MM.1S (cell line): ENCODE measurements at regions not wholly inside any gene's neighbourhood (a gene's known extent, or its start where the extent isn't known, plus 50 kb on each side); places are given as distances from the start of the nearest gene placed in this dataset.

ENCODE experiments used
- DNase-seq: peaks from one replicate; pipeline ENCODE4 v3.0.0-alpha.2; 2015
- H2AFZ ChIP-seq: fragments of 300-600 bp; sonication (generic); 2 replicates; pipeline ENCODE4 v1.6.0; 2016; ENCODE audit warnings: antibody characterized with exemption, low read length
- H3F3A ChIP-seq: fragments of 300-600 bp; sonication (generic); 2 replicates; pipeline ENCODE4 v1.6.1; 2016; ENCODE audit warnings: mild to moderate bottlenecking, antibody characterized with exemption, low read length, moderate library complexity, mixed read lengths; ENCODE audit not compliant: insufficient read depth
- H3K27ac ChIP-seq: fragments of 300-600 bp; sonication (generic); 2 replicates; pipeline ENCODE4 v1.5.1; 2016; ENCODE audit warnings: mild to moderate bottlenecking, low read length
- H3K27me3 ChIP-seq: fragments of 300-600 bp; sonication (generic); replicated peaks from 2 replicates; pipeline ENCODE4 v1.6.0; 2016; ENCODE audit warnings: low read length; ENCODE audit not compliant: insufficient read depth
- H3K36me3 ChIP-seq: fragments of 300-600 bp; sonication (generic); replicated peaks from 2 replicates; pipeline ENCODE4 v1.6.1; 2016; ENCODE audit warnings: mild to moderate bottlenecking, low read length, mixed read lengths; ENCODE audit not compliant: insufficient read depth
- H3K4me1 ChIP-seq: fragments of 300-600 bp; sonication (generic); 2 replicates; pipeline ENCODE4 v1.6.1; 2016; ENCODE audit warnings: low read length, mixed read lengths
- H3K4me2 ChIP-seq: fragments of 300-600 bp; sonication (generic); 2 replicates; pipeline ENCODE4 v1.6.0; 2016; ENCODE audit warnings: low read depth, low read length
- H3K4me3 ChIP-seq: fragments of 300-600 bp; sonication (generic); 2 replicates; pipeline ENCODE4 v1.5.1; 2016; ENCODE audit warnings: low read length, mixed read lengths
- H3K79me2 ChIP-seq: fragments of 300-600 bp; sonication (generic); 2 replicates; pipeline ENCODE4 v1.6.1; 2016; ENCODE audit warnings: mixed run types, low read length, mixed read lengths
- H3K9ac ChIP-seq: fragments of 300-600 bp; sonication (generic); 2 replicates; pipeline ENCODE4 v1.6.1; 2016; ENCODE audit warnings: low read length, mixed read lengths
- H3K9me2 ChIP-seq: fragments of 300-600 bp; sonication (generic); replicated peaks from 2 replicates; pipeline ENCODE4 v1.6.1; 2016; ENCODE audit warnings: mild to moderate bottlenecking, low read length, mixed read lengths; ENCODE audit not compliant: insufficient read depth
- H3K9me3 ChIP-seq: fragments of 300-600 bp; sonication (generic); replicated peaks from 2 replicates; pipeline ENCODE4 v1.6.1; 2016; ENCODE audit warnings: mild to moderate bottlenecking, low read length, mixed read lengths; ENCODE audit not compliant: insufficient read depth
- H4K20me1 ChIP-seq: fragments of 300-600 bp; sonication (generic); 2 replicates; pipeline ENCODE4 v1.6.1; 2016; ENCODE audit warnings: mild to moderate bottlenecking, low read length, moderate library complexity, mixed read lengths; ENCODE audit not compliant: insufficient read depth
- EZH2 ChIP-seq: fragments of 300-600 bp; sonication (generic); optimal IDR thresholded peaks from 2 replicates; pipeline ENCODE3; 2017; ENCODE audit warnings: low read depth, mild to moderate bottlenecking, antibody characterized with exemption, low read length, mixed read lengths
- EZH2phosphoT487 ChIP-seq: fragments of 300-600 bp; sonication (generic); IDR thresholded peaks from 2 replicates; pipeline ENCODE4 v1.6.1; 2018; ENCODE audit warnings: antibody characterized with exemption, low read length
- TF ChIP-seq, protein P1 (sequence below): fragments of 300-600 bp; sonication (generic); IDR thresholded peaks from 2 replicates; pipeline ENCODE4 v1.5.1; 2016; ENCODE audit warnings: antibody characterized with exemption, low read length, mixed read lengths

DNA sequence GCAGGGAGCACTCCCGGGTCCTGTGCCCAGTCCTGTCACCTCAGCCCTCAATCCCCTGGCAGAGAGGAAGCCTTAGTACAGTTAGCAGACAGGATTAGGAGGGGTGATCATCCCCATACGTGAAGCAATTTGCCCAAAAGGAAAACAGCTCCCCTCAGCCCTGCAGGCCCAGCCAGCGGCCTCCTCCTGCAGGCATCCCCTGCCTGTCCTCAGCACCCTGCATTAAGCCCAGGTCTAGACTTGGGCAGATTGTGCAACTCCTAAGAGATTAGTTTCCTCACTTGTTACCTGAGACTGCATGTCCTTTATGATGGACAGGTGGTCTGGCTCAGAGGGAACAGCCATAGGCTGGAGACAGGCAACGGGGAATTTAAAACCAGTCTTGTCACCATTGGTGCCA, 95.5 kb upstream of the TMEM45B start:
- Histone ChIP-seq H3K9me2 (no peaks in the 10 kb centered on the region), H3K27me3 (no peaks in the 10 kb centered on the region), H3K4me1 (no peaks in the 10 kb centered on the region), H3K4me3 (no peak overlapping the region), H4K20me1 (no peaks in the 10 kb centered on the region), H3K27ac (no peak overlapping the region), H3F3A (no peaks in the 10 kb centered on the region), H3K9ac (no peak overlapping the region), H3K4me2 (no peak overlapping the region), H3K9me3 (no peaks in the 10 kb centered on the region), H2AFZ (no peak overlapping the region), H3K36me3 (no peaks in the 10 kb centered on the region), H3K79me2 (no peaks in the 10 kb centered on the region)
- no peak for TF ChIP-seq EZH2
- TF ChIP-seq, protein P1, sequence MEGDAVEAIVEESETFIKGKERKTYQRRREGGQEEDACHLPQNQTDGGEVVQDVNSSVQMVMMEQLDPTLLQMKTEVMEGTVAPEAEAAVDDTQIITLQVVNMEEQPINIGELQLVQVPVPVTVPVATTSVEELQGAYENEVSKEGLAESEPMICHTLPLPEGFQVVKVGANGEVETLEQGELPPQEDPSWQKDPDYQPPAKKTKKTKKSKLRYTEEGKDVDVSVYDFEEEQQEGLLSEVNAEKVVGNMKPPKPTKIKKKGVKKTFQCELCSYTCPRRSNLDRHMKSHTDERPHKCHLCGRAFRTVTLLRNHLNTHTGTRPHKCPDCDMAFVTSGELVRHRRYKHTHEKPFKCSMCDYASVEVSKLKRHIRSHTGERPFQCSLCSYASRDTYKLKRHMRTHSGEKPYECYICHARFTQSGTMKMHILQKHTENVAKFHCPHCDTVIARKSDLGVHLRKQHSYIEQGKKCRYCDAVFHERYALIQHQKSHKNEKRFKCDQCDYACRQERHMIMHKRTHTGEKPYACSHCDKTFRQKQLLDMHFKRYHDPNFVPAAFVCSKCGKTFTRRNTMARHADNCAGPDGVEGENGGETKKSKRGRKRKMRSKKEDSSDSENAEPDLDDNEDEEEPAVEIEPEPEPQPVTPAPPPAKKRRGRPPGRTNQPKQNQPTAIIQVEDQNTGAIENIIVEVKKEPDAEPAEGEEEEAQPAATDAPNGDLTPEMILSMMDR, result no peak
- no peak for TF ChIP-seq EZH2phosphoT487
- DNase-seq, result no peak

DNA sequence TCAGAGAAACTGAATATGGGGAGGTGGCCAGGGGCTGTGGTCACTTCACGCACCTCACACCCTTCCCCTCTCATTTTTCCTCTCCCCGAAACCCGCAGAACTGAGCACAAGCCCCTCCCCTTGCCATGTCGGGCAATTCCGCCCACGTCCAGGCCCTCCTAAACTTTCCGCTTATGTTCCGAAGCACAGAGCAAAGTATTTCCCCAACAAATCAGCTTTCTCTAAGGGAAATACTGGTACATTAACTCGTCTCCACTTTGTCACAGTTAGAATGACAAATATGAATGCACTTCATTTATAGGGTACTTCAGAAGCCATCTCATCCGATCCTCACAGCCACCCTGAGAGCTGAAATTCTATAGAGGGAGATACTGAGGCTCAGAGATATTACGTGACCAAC, 94.7 kb upstream of the TMEM45B start:
- Histone ChIP-seq H2AFZ (no peak overlapping the region), H3K27me3 (no peaks in the 10 kb centered on the region), H3K4me3 (no peak overlapping the region), H3K9me3 (no peaks in the 10 kb centered on the region), H3K36me3 (no peaks in the 10 kb centered on the region), H3K4me1 (no peaks in the 10 kb centered on the region), H3K4me2 (no peak overlapping the region), H3F3A (no peaks in the 10 kb centered on the region), H4K20me1 (no peaks in the 10 kb centered on the region), H3K79me2 (no peaks in the 10 kb centered on the region), H3K9me2 (no peaks in the 10 kb centered on the region), H3K27ac (no peak overlapping the region), H3K9ac (no peak overlapping the region)
- no peak for DNase-seq
- TF ChIP-seq EZH2, result no peak
- TF ChIP-seq, protein P1, result no peak
- TF ChIP-seq EZH2phosphoT487, result no peak

DNA sequence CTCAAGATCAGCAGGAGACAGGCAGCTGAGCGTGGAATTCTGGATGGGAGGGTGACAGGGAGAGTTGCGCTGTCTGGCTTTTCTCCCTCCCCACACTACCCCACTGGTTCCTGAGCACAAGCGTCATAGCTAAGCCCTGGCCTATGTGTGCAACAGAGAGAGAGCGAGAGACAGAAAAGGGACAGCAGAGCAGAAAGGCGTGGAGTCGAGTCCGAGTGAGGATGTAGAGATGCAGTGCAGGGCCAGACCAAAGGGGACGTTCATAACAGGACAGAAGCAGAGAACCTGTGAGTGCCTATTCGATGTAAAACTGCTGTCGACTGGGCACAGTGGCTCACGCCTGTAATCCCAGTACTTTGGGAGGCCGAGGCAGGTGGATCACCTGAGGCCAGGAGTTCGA, 94.0 kb upstream of the TMEM45B start:
- Histone ChIP-seq H3K79me2 (no peaks in the 10 kb centered on the region), H3K9me3 (no peaks in the 10 kb centered on the region), H4K20me1 (no peaks in the 10 kb centered on the region), H3K27me3 (no peaks in the 10 kb centered on the region), H3K4me2 (no peak overlapping the region), H3K9me2 (no peaks in the 10 kb centered on the region), H3F3A (no peaks in the 10 kb centered on the region), H3K4me3 (no peak overlapping the region), H3K27ac (no peak overlapping the region), H3K9ac (no peak overlapping the region), H2AFZ (no peak overlapping the region), H3K36me3 (no peaks in the 10 kb centered on the region), H3K4me1 (no peaks in the 10 kb centered on the region)
- no peak for DNase-seq
- TF ChIP-seq EZH2phosphoT487, result no peak
- no peak for TF ChIP-seq EZH2
- TF ChIP-seq, protein P1, result no peak
